Erythroblast (primary cell): ENCODE measurements at regions not wholly inside any gene's neighbourhood (a gene's known extent, or its start where the extent isn't known, plus 50 kb on each side); places are given as distances from the start of the nearest gene placed in this dataset.

Experiments used
- GATA1 ChIP-seq: IDR thresholded peaks from 2 replicates; pipeline ENCODE4 v1.6.1; 2011; ENCODE audit warnings: low read depth, mild to moderate bottlenecking, control low read depth, low read length, moderate library complexity
- POLR2A ChIP-seq: IDR thresholded peaks from 2 replicates; pipeline ENCODE4 v1.6.1; 2011; ENCODE audit warnings: mild to moderate bottlenecking, low read length

- TF ChIP-seq POLR2A (no peak), GATA1 (no peak)
These were observed 92.6 kb downstream of the YTHDF1 start for GRCh38 chr20:63123331-63123741.
